NCI-H1417 (cell line): ENCODE measurements at regions not wholly inside any gene's neighbourhood (a gene's known extent, or its start where the extent isn't known, plus 50 kb on each side); places are given as distances from the start of the nearest gene placed in this dataset.

Experiments used
- DNase-seq, 3 experiments: peaks; one replicate each; lab custom pipeline; 2025; lab: John Stamatoyannopoulos, UW

GRCh38 chr6:22027040-22027725 lies 269.7 kb downstream of the PRL start:
- no peak for DNase-seq

- no peak for DNase-seq
Measured at GRCh38 chr6:22028403-22029090, 268.3 kb downstream of the PRL start.

- DNase-seq: no peak
Measured at GRCh38 chr6:22029171-22029570, 267.7 kb downstream of the PRL start.

- no peak for DNase-seq
Measured at GRCh38 chr6:22030730-22031619, 265.9 kb downstream of the PRL start.

GRCh38 chr6:22035690-22036089 lies 261.1 kb downstream of the PRL start:
- peak in 1 of 3 experiments; percentile 28 for DNase-seq

GRCh38 chr6:22036275-22036674 lies 260.6 kb downstream of the PRL start:
- DNase-seq: peak; percentile 13 to 90 (median 65)

GRCh38 chr6:22036699-22037098 lies 260.1 kb downstream of the PRL start:
- peak in 1 of 3 experiments; percentile 66 for DNase-seq

GRCh38 chr6:22041797-22042480 lies 254.9 kb downstream of the PRL start:
- DNase-seq: no peak

GRCh38 chr6:22042706-22043105 lies 254.1 kb downstream of the PRL start:
- no peak for DNase-seq

- DNase-seq: no peak
Measured at GRCh38 chr6:22043284-22043962, 253.4 kb downstream of the PRL start.

GRCh38 chr6:22045261-22045912 lies 251.4 kb downstream of the PRL start:
- DNase-seq: no peak

GRCh38 chr6:22049002-22049401 lies 247.8 kb downstream of the PRL start:
- no peak for DNase-seq

- DNase-seq: peak in 1 of 3 experiments; percentile 31
Measured at GRCh38 chr6:22053391-22053997, 243.3 kb downstream of the PRL start.

- DNase-seq: no peak
Measured at GRCh38 chr6:22056398-22056797, 240.4 kb downstream of the PRL start.

GRCh38 chr6:22057962-22058361 lies 238.9 kb downstream of the PRL start:
- DNase-seq: no peak

GRCh38 chr6:22059126-22059525 lies 237.7 kb downstream of the PRL start:
- no peak for DNase-seq

GRCh38 chr6:22059946-22060345 lies 236.9 kb downstream of the PRL start:
- no peak for DNase-seq

GRCh38 chr6:22062807-22063408 lies 233.9 kb downstream of the PRL start:
- DNase-seq: peak in 1 of 3 experiments; percentile 16

GRCh38 chr6:22064558-22064957 lies 232.3 kb downstream of the PRL start:
- no peak for DNase-seq

- DNase-seq: no peak
Measured at GRCh38 chr6:22067122-22067521, 229.7 kb downstream of the PRL start.
